Activated CD4-positive, alpha-beta T cell treated with anti-CD3 and anti-CD28 coated beads for 36 hours (primary cell): ENCODE measurements at regions not wholly inside any gene's neighbourhood (a gene's known extent, or its start where the extent isn't known, plus 50 kb on each side); places are given as distances from the start of the nearest gene placed in this dataset.
A peak's percentile ranks its signal among the peaks of the same experiment; 100 is the strongest.
"Not testable (repeated sequence)": the region's sequence is repeated elsewhere in the genome, so short reads cannot be mapped to it uniquely, and the experiment has no call there.

Experiments used
- ATAC-seq: fragments of 200-7000 bp; cut with Tn5 transposase; one replicate; pipeline ENCODE4 v1.10.0; 2021; ENCODE audit warnings: mild to moderate bottlenecking, moderate library complexity
- CTCF ChIA-PET: fragments of 350-600 bp; sonication (Branson Sonifier 250); formaldehyde crosslinking; loops from one replicate; lab custom pipeline; 2021; ENCODE audit warnings: antibody characterized with exemption; lab: Charles Lee
- POLR2A ChIA-PET: fragments of 350-600 bp; sonication (Branson Sonifier 250); formaldehyde crosslinking; loops from one replicate; lab custom pipeline; 2021; ENCODE audit warnings: antibody characterized with exemption, inconsistent platforms; lab: Charles Lee
- DNase-seq: peaks from one replicate; pipeline ENCODE4 v3.0.0-alpha.2; 2020
- H3K27ac Mint-ChIP-seq: one replicate; pipeline ENCODE4 v1.8.0; 2021; ENCODE audit warnings: mixed read lengths
- H3K27me3 Mint-ChIP-seq: one replicate; pipeline ENCODE4 v1.8.0; 2021; ENCODE audit warnings: mixed read lengths
- H3K36me3 Mint-ChIP-seq: one replicate; pipeline ENCODE4 v1.8.0; 2021; ENCODE audit warnings: low read depth, mixed read lengths
- H3K4me1 Mint-ChIP-seq: one replicate; pipeline ENCODE4 v1.8.0; 2021; ENCODE audit warnings: mixed read lengths
- H3K4me3 Mint-ChIP-seq: one replicate; pipeline ENCODE4 v1.8.0; 2021; ENCODE audit warnings: mild to moderate bottlenecking, moderate library complexity, mixed read lengths
- H3K9me3 Mint-ChIP-seq: one replicate; pipeline ENCODE4 v1.8.0; 2021; ENCODE audit warnings: low read depth, mixed read lengths
- intact Hi-C, 2 experiments: fragments of 100-400 bp; cut with DNase I in 1 of 2; cut with micrococcal nuclease in 1 of 2; formaldehyde crosslinking; loops; one replicate each; pipeline versions ENCODE4 v1.14.2 to v1.15.1; 2022 to 2024; cut with DNase I, micrococcal nuclease

DNA sequence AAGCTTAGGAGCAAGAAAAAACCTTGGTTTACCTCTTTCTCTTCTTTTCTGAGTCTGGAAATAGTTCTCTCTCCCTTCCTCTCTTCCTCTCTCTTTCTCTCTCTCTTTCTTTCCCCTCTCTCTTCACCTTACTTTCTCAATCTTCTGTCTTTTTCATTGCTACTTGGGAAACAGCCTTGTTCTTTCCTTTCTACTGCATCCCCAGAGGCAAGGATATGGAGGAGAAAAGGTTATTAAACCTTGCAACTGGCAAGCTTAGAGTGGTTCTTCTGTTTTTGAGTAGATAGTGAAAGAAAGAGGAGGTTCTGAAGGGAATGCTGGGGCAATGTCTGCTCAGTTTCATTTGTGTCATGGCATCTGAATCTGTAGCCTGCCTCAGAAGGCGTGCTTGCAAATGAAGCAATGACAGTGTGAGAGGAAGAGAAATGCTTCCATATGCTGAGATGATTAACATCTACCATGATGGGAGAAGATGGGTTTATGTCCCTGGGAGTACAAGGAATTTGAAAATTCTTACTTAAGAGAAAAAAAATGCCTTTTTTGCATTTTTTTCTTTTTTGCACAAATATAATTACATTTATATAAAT, 190.6 kb downstream of the CEP135 start:
- peaks cover 5% of the 10 kb centered on the region for H3K27me3 Mint-ChIP-seq
- no peak overlapping the region for H3K4me3 Mint-ChIP-seq
- intact Hi-C loops, result no loop called here
- H3K27ac Mint-ChIP-seq, result no peak overlapping the region
- H3K4me1 Mint-ChIP-seq, result no peaks in the 10 kb centered on the region
- no peak for ATAC-seq
- no peaks in the 10 kb centered on the region for H3K36me3 Mint-ChIP-seq
- ChIA-PET POLR2A (no interaction called here), CTCF (no interaction called here)
- no peak for DNase-seq
- no peaks in the 10 kb centered on the region for H3K9me3 Mint-ChIP-seq

DNA sequence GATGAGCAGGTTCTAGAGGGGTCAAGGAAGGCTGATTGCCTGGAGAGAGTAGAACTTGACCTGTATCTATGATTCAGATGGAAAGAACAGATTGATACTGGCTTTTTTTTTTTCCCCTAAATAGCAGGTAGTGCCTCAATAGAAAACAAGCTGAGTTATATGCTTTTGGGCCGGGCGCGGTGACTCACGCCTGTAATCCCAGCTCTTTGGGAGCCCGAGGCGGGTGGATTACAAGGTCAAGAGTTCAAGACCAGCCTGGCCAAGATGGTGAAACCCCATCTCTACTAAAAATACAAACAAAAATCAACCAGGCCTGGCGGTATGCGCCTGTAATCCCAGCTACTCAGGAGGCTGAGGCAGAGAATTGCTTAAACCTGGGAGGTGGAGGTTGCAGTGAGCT, 186.1 kb downstream of the CEP135 start:
- POLR2A ChIA-PET, result not testable (repeated sequence)

DNA sequence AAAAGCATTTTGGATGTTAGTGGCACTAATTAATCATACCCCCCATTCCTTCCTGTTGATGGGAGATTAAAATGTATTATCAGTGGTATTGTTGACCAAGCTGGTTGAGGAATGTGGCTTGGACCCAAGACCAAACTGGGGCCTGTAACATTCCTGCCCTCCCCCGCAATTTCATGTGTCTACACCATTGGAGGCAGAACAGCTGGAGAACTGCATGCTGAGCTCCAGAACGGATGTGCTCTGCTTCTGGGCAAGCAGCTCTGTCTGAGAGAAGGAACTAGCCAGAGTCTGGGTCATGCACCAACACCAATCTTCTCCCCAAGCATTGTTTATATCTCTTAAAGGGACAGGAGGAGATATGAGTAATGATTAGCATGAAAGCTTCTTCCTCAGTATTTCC, 185.5 kb downstream of the CEP135 start:
- no peaks in the 10 kb centered on the region for H3K9me3 Mint-ChIP-seq
- H3K4me1 Mint-ChIP-seq, result no peaks in the 10 kb centered on the region
- no peak overlapping the region for H3K27ac Mint-ChIP-seq
- no peak overlapping the region for H3K4me3 Mint-ChIP-seq
- ATAC-seq (no peak), DNase-seq (no peak)
- ChIA-PET CTCF (interaction anchor here (0.7 kb wide), 1 partner anchor 11 kb away, joined by 3 read pairs; no protein-coding TSS in a partner anchor), POLR2A (no interaction called here)
- H3K27me3 Mint-ChIP-seq, result no peaks in the 10 kb centered on the region
- no peaks in the 10 kb centered on the region for H3K36me3 Mint-ChIP-seq
- intact Hi-C loops, result no loop called here

More for the DNA sequence above, 186.1 kb downstream of the CEP135 start:
- DNase-seq, H3K4me3 Mint-ChIP-seq, ATAC-seq, H3K36me3 Mint-ChIP-seq, H3K27ac Mint-ChIP-seq, H3K27me3 Mint-ChIP-seq, H3K4me1 Mint-ChIP-seq, intact Hi-C loops, H3K9me3 Mint-ChIP-seq: not testable (repeated sequence)
- CTCF ChIA-PET, result interaction anchor here (0.6 kb wide), 1 partner anchor 79 kb away, joined by 3 read pairs; no protein-coding TSS in a partner anchor

DNA sequence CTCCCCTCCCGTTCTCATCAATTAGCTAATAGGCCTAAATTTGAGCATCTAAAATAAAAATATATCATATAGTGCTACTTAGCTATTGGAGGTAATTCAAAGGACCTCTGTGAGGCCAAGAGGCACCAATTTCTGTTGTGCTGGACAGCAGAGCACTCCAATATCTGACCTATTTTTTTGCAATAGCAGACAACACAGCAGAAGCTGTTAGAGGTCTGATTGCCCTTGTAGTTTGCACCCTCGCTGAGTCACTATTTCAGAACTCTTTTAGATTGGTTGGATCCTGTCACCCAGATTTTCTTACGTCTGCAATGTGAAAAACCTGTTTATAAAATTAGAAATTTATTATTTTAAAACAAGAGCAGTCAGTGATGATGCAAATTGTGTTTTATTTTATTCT, 184.1 kb downstream of the CEP135 start:
- no peaks in the 10 kb centered on the region for H3K36me3 Mint-ChIP-seq
- intact Hi-C loops, result no loop called here
- CTCF ChIA-PET, result no interaction called here
- peaks cover 2% of the 10 kb centered on the region for H3K27me3 Mint-ChIP-seq
- ATAC-seq (no peak), DNase-seq (no peak)
- POLR2A ChIA-PET, result no interaction called here
- H3K4me3 Mint-ChIP-seq, result no peak overlapping the region
- H3K4me1 Mint-ChIP-seq, result no peaks in the 10 kb centered on the region
- no peak overlapping the region for H3K27ac Mint-ChIP-seq
- no peaks in the 10 kb centered on the region for H3K9me3 Mint-ChIP-seq

DNA sequence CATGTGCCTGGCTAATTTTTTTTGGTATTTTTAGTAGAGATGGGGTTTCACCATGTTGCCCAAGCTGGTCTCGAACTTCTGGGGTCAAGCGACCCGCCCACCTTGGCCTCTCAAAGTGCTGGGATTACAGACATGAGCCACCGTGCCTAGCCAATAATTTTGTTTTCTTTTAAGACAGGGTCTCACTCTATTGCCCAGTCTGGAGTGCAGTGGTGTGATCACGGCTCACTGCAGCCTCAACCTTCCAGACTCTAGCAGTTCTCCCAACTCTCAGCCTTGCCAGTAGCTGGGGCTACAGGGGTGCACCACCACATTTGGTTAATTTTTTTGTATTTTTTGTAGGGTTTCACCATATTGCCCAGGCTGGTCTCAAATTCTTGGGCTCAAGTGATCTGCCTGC, 183.4 kb downstream of the CEP135 start:
- H3K27me3 Mint-ChIP-seq, intact Hi-C loops, POLR2A ChIA-PET, DNase-seq, H3K9me3 Mint-ChIP-seq, H3K36me3 Mint-ChIP-seq, ATAC-seq, H3K4me1 Mint-ChIP-seq, H3K27ac Mint-ChIP-seq, CTCF ChIA-PET, H3K4me3 Mint-ChIP-seq: not testable (repeated sequence)

DNA sequence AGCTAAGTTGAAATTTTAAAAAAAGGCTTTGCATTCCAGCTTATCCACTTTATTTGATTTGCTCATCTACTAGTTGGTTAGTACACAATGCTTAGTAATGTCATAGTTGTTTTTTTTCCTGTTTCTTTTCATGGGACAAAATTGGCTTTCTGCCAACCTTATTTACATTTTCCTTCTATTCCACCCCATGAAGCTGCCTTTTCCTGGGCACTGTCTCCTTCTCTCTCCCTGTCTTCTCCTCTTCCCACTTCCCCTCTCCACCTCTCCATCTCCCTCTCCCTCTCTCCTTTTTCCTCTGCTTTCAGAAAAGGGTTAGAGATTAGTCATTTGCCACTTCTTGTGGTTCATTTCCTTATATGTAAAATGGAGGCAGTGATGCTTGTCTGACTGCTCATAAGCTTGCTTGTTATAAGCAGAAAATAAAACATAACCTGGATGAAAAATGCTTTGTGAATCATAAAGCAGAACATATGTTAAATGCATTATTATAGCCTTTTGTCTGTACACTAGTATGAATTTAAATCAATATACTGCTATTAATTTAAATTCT, 181.9 kb downstream of the CEP135 start:
- ATAC-seq (no peak), DNase-seq (no peak)
- Mint-ChIP-seq H3K4me3 (no peak overlapping the region), H3K36me3 (no peaks in the 10 kb centered on the region), H3K27ac (no peak overlapping the region), H3K9me3 (no peaks in the 10 kb centered on the region), H3K4me1 (no peaks in the 10 kb centered on the region), H3K27me3 (peaks cover 5% of the 10 kb centered on the region)
- intact Hi-C loops, result no loop called here
- POLR2A ChIA-PET, result no interaction called here
- CTCF ChIA-PET, result interaction anchor here (0.7 to 1.1 kb wide), 4 partner anchors 12 to 670 kb away, joined by 3 read pairs; no protein-coding TSS in a partner anchor

DNA sequence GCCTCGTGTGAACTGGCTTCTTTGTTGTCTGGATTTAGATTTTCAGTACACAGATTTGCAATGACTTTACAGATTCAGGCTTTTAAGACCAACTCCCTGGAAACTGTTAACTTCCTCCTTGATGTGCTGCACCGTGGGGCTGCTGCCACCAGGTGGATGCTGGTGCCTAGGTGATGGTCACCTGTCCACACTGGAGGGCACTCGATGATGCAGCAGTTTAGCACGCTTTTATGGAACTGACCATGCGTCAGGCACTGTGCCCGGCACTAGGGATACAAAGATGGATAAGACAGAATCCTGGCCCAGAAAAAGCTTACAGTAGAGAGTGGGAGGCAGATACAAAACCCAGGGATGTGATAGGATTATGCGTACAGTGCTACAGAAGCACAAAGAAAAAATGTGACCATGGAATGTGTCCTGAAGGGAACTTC, 180.7 kb downstream of the CEP135 start:
- Mint-ChIP-seq H3K27ac (no peak overlapping the region), H3K27me3 (peaks cover 5% of the 10 kb centered on the region), H3K9me3 (no peaks in the 10 kb centered on the region), H3K4me3 (no peak overlapping the region), H3K36me3 (no peaks in the 10 kb centered on the region), H3K4me1 (no peaks in the 10 kb centered on the region)
- DNase-seq, result peak; percentile 41
- intact Hi-C loops, result loop anchor here in 1 of 2 experiments (2.0 kb wide), 1 partner anchor 171 kb away; no protein-coding TSS in a partner anchor
- CTCF ChIA-PET, result interaction anchor here (0.6 to 1.1 kb wide), 3 partner anchors 11 to 173 kb away, joined by 3 read pairs; no protein-coding TSS in a partner anchor
- POLR2A ChIA-PET, result no interaction called here
- ATAC-seq, result no peak

DNA sequence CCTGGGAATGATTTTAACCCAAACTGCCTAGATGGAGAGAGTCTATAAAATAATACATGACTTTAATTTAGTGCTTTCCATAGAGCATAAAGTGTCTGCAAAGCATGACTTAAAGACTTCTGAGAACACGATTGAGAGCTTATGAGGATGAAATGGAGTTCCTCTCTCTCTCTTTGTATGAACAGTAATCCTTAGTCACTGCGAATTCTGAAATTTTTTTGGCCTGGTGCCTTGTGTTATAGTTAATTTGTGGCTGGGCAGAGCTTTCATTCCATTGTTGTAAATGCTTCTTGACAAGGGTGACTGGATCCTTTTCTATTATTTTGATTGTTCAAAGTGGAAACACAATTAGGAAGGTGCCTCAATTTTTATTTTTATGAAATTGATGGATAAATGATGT, 179.5 kb downstream of the CEP135 start:
- peaks cover 5% of the 10 kb centered on the region for H3K27me3 Mint-ChIP-seq
- DNase-seq, result no peak
- ATAC-seq, result no peak
- H3K9me3 Mint-ChIP-seq, result no peaks in the 10 kb centered on the region
- POLR2A ChIA-PET, result no interaction called here
- intact Hi-C loops, result loop anchor here in 1 of 2 experiments (2.0 kb wide), 1 partner anchor 173 kb away; no protein-coding TSS in a partner anchor
- no peak overlapping the region for H3K27ac Mint-ChIP-seq
- no peaks in the 10 kb centered on the region for H3K4me1 Mint-ChIP-seq
- no peak overlapping the region for H3K4me3 Mint-ChIP-seq
- CTCF ChIA-PET, result interaction anchor here (0.7 to 1.1 kb wide), 2 partner anchors 43 to 58 kb away, joined by 3 read pairs; no protein-coding TSS in a partner anchor
- H3K36me3 Mint-ChIP-seq, result no peaks in the 10 kb centered on the region

DNA sequence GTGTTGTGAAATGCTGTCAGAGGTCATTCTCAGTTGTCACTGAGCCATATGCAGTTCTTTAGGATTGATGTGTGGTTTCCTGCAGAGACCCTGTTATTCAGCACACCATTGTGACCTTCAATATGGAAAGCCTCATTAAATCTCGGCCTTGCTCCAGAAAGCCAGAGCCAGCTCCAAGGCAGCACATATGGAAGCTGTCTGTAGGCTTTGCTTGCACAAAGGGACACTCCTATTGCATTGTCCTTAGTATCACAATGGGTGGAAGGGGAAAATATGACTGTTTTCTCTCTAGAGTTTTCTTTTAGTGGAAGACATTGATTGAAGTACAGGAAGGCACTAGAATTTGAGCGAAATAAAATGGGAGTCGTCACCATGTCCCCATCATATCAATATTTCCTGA, 179.0 kb downstream of the CEP135 start:
- Mint-ChIP-seq H3K36me3 (no peaks in the 10 kb centered on the region), H3K27me3 (peaks cover 5% of the 10 kb centered on the region), H3K9me3 (no peaks in the 10 kb centered on the region), H3K4me1 (no peaks in the 10 kb centered on the region), H3K4me3 (no peak overlapping the region), H3K27ac (no peak overlapping the region)
- intact Hi-C loops, result loop anchor here in 1 of 2 experiments (2.0 kb wide), 1 partner anchor 173 kb away; no protein-coding TSS in a partner anchor
- ChIA-PET CTCF (interaction anchor here (0.7 kb wide), 1 partner anchor 58 kb away, joined by 3 read pairs; no protein-coding TSS in a partner anchor), POLR2A (no interaction called here)
- ATAC-seq (no peak), DNase-seq (no peak)

DNA sequence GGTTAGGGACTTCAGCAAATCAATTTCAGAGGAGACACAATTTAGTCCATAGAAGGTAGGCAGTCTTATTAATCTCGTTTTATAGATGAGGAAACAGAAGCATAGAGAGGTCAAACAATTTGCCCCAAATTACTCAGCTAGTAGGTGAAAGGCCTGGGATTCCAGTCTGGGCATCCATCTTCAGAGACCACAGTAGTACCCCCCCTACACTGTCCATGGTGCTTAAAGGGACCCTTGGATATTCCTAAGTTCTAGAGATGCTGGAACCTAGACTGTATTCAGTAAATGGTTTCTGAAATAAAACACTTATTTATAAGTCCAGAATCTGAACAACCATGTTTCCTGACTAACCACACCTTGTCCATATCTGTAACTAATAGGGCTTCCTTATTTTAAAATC, 174.8 kb downstream of the CEP135 start:
- Mint-ChIP-seq H3K27ac (no peak overlapping the region), H3K4me1 (no peaks in the 10 kb centered on the region), H3K27me3 (peaks cover 8% of the 10 kb centered on the region), H3K4me3 (no peak overlapping the region), H3K36me3 (no peaks in the 10 kb centered on the region), H3K9me3 (no peaks in the 10 kb centered on the region)
- intact Hi-C loops, result no loop called here
- no peak for DNase-seq
- POLR2A ChIA-PET, result no interaction called here
- CTCF ChIA-PET, result no interaction called here
- no peak for ATAC-seq

DNA sequence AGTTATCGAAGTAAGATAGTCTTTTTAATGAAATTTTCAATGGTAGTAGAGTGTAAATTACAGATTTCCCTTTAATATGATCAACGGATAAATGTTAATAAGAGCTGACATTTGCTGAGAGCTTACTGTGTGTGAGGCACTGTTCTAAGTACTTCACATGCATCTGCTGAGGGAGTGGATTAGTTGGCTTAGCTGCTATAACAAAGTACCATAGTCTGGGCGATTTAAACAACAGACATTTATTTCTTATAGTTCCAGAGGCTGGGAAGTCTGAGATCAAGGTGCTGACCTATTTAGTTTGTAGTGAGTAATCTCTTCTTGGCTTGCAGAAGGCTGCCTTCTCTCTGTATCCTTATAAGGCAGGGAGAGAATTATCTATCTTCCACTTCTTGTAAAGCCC, 174.3 kb downstream of the CEP135 start:
- H3K27ac Mint-ChIP-seq, result no peak overlapping the region
- no peaks in the 10 kb centered on the region for H3K36me3 Mint-ChIP-seq
- ChIA-PET CTCF (interaction anchor here (0.6 kb wide), 1 partner anchor 201 kb away, joined by 3 read pairs; no protein-coding TSS in a partner anchor), POLR2A (no interaction called here)
- peaks cover 8% of the 10 kb centered on the region for H3K27me3 Mint-ChIP-seq
- DNase-seq, result no peak
- H3K4me3 Mint-ChIP-seq, result no peak overlapping the region
- no peaks in the 10 kb centered on the region for H3K9me3 Mint-ChIP-seq
- no peaks in the 10 kb centered on the region for H3K4me1 Mint-ChIP-seq
- no peak for ATAC-seq
- intact Hi-C loops, result no loop called here

DNA sequence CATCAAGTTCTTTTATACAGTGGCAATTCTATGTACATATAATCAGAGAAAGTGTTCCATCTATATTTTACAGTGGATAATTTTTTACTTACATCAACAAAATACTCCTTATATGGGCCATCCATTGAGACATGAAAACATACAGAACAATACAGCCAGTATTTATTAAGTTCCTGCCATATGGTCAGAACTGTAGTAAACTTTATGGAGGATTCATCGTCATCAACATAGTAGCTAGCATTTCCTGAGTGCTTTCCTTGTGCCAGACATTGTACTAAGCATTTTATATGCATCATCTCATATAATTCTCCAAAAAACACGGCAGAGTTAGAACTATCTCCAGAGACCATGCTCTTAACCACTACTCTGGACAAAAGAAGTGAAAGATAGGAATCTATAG, 170.1 kb downstream of the CEP135 start:
- ATAC-seq (no peak), DNase-seq (no peak)
- ChIA-PET POLR2A (no interaction called here), CTCF (interaction anchor here (1.0 kb wide), 1 partner anchor 11 kb away, joined by 3 read pairs; no protein-coding TSS in a partner anchor)
- Mint-ChIP-seq H3K27me3 (peaks cover 3% of the 10 kb centered on the region), H3K4me3 (no peak overlapping the region), H3K4me1 (no peaks in the 10 kb centered on the region), H3K36me3 (no peaks in the 10 kb centered on the region), H3K27ac (no peak overlapping the region), H3K9me3 (no peaks in the 10 kb centered on the region)
- intact Hi-C loops, result no loop called here
